HG02763 (cell line): ENCODE measurements at regions not wholly inside any gene's neighbourhood (a gene's known extent, or its start where the extent isn't known, plus 50 kb on each side); places are given as distances from the start of the nearest gene placed in this dataset.

ENCODE experiments used
- ATAC-seq: cut with Tn5 transposase; IDR thresholded peaks from one replicate; pipeline ENCODE4 v1.9.1; 2021; ENCODE audit warnings: mild to moderate bottlenecking, moderate library complexity; ENCODE audit not compliant: unreplicated experiment

DNA sequence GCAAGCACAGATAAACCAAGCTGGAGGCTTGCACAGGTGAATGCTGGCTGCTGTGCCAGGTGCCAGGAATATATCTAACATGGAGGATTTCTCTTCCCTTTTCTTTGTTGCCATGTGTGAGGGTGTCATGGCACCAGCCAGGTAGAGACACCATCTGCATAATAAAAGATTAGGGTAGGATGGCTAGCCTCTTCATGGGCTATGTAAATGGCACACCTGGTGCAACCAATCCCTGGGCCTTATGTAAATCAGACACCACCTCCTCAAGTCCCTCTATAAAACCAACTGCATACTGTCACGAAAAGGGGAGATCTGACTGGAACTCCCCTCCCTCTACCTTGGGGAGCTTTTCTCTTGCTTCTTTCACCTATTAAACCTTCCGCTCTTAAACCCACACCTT lies 322.5 kb upstream of the POM121L12 start:
- ATAC-seq = no peak

DNA sequence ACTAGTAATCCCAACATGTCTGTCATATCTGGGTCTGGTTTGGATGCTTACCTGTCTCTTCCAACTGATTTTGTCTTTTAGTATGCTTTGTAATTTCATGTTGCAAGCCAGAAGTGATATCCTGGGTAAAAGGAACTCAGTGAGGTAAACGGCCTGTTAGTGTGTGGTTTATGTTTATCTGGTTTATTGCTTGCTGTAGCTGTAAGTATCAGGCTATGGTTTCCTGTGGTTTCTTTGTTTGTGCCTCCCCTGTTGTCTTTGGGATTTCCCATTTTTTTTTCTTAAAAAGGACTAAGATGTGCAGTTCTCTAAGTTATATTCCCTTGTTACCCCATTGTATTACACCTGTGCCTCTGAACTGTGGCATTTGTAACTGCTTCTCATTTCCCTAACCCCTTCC lies 323.5 kb upstream of the POM121L12 start:
- ATAC-seq = no peak

DNA sequence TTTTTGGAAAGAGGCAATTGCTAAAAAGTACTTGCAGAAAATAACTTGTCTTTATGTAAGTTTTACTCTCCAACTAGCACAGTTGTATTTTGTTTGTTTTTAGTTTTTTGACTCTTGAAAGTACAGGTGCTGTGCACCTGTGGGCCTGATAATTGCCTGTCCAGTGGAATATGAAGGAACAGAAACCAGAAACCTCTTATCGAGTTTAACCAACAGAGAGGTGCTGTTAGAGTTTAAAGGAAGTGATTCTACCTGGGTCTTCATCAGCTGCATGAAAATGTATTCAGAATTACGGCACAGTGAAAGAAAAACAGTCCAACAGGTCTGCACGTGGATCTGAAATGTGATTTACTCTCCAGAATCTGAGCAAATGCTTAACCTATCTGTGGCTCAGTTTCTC lies 326.6 kb upstream of the POM121L12 start:
- no peak for ATAC-seq

- no peak for ATAC-seq
These were observed 329.7 kb upstream of the POM121L12 start for GRCh38 chr7:52705768-52706167.

DNA sequence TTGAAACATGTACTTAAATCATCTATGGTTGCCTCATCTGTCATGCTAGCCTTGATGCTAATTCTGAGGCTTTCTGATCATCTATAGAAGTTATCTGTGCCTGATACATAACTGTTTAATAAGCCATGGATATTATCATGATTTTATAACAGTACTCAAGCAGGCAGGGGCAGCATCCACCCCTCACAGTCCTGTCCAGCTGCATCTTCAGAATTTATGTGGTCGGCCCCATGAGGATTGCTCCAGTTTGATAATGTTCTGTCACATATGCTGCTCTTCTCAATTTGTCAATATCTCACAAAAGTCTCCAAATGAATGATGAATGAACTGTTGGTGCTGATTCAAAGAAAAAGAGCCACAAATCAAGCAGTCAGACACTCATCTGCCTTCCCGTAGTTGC lies 335.1 kb upstream of the POM121L12 start:
- no peak for ATAC-seq

DNA sequence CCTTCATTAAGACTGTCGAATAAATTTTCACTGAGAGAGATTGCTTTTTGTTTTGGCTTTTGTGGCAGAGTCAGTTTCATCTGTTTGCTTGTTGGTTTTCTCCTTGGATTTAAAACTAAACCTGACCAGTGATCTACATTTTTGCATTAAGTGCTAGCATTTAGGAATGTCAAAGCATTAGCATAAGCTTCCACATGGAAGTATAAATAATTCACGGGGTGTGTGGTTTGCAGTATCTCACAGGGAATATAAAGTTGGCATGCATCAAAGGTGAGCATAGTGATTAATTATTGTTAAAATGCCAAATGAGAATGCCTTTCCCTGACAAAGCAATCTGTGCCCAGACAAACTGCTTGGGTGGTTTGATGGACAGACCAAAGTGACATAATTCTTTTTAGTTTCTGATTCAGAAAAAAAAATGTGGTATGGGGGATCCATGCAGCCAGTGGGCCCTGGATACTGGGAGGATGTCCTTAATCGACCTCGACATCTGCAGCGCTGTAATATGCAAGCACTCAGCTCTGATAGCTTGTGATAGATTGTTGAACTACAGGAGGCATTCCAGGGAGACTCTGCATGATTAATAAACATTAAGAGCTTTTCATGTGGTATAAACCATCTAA lies 339.3 kb upstream of the POM121L12 start:
- no peak for ATAC-seq

- ATAC-seq = no peak
These were observed 344.2 kb upstream of the POM121L12 start for GRCh38 chr7:52691257-52691656.

DNA sequence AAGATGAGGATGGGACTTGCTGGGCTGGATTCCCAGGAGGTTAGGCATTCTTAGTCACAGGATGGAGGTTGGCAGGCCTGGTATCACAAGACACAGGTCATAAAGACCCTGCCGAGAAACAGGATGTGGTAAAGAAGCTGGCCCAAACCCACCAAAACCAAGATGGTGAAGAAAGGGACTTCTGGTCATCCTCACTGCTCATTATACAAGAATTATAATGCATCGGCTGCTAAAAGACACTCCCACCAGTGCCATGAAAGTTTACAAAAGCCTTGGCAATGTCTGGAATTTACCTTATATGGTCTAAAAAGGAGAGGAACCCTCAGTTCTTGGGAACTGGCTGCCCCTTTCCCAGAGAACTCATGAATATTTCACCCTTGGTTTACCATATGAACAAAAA lies 345.5 kb upstream of the POM121L12 start:
- no peak for ATAC-seq

- no peak for ATAC-seq
These were observed 350.1 kb upstream of the POM121L12 start for GRCh38 chr7:52685333-52685732.

GRCh38 chr7:52684388-52684787 lies 351.0 kb upstream of the POM121L12 start:
- no peak for ATAC-seq

DNA sequence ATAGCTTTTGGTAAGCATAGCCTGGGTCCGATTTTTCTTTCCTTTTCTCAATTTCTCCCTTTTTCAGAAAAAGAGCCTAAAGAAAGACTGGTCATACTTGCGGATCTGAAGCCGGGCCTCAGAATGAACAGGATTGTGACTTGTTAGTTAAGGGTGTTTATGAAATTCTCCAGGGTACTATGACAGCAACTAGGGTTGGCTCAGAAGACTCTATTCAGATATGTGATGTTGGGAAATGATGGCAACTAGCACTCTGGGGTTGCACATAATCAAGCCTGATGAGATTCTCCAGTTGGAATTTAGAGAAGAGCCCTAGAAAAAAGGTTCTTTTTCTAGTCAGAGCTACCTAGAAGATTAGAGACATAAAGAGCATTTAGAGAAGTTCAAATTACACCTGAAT lies 352.4 kb upstream of the POM121L12 start:
- no peak for ATAC-seq

DNA sequence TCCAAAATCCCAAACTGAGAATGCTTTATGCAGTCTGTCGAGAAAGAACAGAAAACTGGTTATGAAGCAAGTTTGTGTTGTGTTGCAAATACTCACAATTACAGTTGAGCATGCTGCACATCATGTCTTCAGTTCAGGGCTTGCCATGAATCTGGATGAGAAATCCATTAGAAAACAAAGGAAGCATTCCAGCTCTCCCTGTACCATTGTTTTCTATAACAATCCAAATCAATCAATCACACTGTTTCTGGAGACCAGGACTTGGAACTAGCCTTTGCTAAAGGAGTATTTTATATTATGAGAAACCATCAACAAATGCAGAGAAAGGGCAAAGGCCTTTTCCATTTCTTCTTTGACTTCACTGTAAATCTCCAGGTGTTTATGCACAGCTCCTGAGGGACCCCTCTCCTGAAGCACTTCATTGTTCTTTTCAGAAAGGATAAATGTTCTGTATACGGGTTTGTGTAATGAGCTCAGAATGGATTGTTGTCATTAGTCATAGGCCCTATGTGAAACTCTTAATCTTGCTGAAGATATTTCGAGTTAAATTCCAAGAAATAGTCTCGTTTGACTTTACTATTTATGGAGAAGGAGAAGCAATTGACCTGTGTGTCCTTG lies 364.7 kb upstream of the POM121L12 start:
- no peak for ATAC-seq

GRCh38 chr7:52669031-52669430 lies 366.4 kb upstream of the POM121L12 start:
- no peak for ATAC-seq

- ATAC-seq = no peak
These were observed 367.0 kb upstream of the POM121L12 start for GRCh38 chr7:52668435-52668834.

GRCh38 chr7:52659178-52659577 lies 376.3 kb upstream of the POM121L12 start:
- ATAC-seq = no peak

- ATAC-seq = no peak
These were observed 379.3 kb upstream of the POM121L12 start for GRCh38 chr7:52656098-52656497.

GRCh38 chr7:52652621-52653020 lies 382.8 kb upstream of the POM121L12 start:
- no peak for ATAC-seq

GRCh38 chr7:52648872-52649271 lies 386.6 kb upstream of the POM121L12 start:
- no peak for ATAC-seq

GRCh38 chr7:52647046-52647445 lies 388.4 kb upstream of the POM121L12 start:
- no peak for ATAC-seq

DNA sequence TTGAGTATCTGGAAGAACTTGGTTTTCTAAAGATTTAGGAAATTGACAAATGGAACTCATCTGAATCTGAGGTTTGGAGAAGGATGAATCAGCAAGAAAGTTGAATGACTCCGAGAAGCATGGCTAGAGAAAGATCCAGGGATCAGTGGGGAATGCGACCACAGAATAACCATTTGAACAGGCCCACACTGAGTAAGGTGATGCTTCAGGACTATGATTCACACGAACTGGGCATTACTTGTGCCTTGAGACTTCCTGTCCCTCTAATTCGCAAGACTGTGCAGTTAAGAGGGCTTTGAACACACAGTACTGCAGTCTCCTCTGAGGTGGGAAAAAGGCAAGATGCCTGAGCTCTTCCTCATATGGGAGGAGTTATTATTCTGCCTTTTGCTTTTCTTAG lies 395.5 kb upstream of the POM121L12 start:
- no peak for ATAC-seq

DNA sequence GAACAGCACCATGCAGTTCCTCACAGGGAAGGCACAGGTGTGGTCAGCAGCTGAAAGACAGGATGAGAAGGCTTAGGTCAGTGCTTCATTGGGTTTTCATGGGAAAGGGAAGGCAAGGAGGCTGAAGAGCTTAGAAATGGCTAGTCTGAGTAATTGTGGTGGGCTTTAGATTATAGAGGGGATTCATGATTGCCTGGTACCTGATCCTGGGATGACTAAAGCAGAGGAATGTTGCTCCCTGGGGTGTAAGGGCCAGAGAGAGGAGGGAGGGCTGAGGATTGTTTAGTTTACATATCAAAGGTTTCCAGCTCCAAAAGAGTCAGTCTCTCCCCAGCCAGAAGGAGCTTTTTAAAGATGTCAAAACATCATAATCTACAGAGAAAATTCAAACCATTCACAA lies 396.3 kb upstream of the POM121L12 start:
- no peak for ATAC-seq

GRCh38 chr7:52635021-52635420 lies 400.4 kb upstream of the POM121L12 start:
- ATAC-seq = no peak

- no peak for ATAC-seq
These were observed 414.6 kb upstream of the POM121L12 start for GRCh38 chr7:52620849-52621248.
